IPS-11a (cell line): ENCODE measurements at regions not wholly inside any gene's neighbourhood (a gene's known extent, or its start where the extent isn't known, plus 50 kb on each side); places are given as distances from the start of the nearest gene placed in this dataset.
"Not testable (repeated sequence)": the region's sequence is repeated elsewhere in the genome, so short reads cannot be mapped to it uniquely, and the experiment has no call there.

Experiments used
- H3K4me3 ChIP-seq: one replicate; pipeline ENCODE4 v1.5.1; 2013; ENCODE audit warnings: low read depth, low read length, control low read depth

- H3K4me3 ChIP-seq = not testable (repeated sequence)
Measured at GRCh38 chr6:57984575-57984974, 667.1 kb downstream of the PRIM2 start.

- not testable (repeated sequence) for H3K4me3 ChIP-seq
Measured at GRCh38 chr6:57985734-57986133, 668.3 kb downstream of the PRIM2 start.

GRCh38 chr6:57986584-57986983 lies 669.2 kb downstream of the PRIM2 start:
- H3K4me3 ChIP-seq = not testable (repeated sequence)

GRCh38 chr6:57989520-57990080 lies 672.2 kb downstream of the PRIM2 start:
- not testable (repeated sequence) for H3K4me3 ChIP-seq

- not testable (repeated sequence) for H3K4me3 ChIP-seq
Measured at GRCh38 chr6:57998858-57999619, 681.6 kb downstream of the PRIM2 start.

GRCh38 chr6:58000233-58000632 lies 682.8 kb downstream of the PRIM2 start:
- not testable (repeated sequence) for H3K4me3 ChIP-seq

GRCh38 chr6:58003417-58004167 lies 686.2 kb downstream of the PRIM2 start:
- not testable (repeated sequence) for H3K4me3 ChIP-seq

GRCh38 chr6:58007334-58008000 lies 690.0 kb downstream of the PRIM2 start:
- H3K4me3 ChIP-seq = not testable (repeated sequence)

GRCh38 chr6:58008001-58008335 lies 690.5 kb downstream of the PRIM2 start:
- not testable (repeated sequence) for H3K4me3 ChIP-seq

- not testable (repeated sequence) for H3K4me3 ChIP-seq
Measured at GRCh38 chr6:58011954-58012600, 694.6 kb downstream of the PRIM2 start.

- H3K4me3 ChIP-seq = not testable (repeated sequence)
Measured at GRCh38 chr6:58016614-58017013, 699.2 kb downstream of the PRIM2 start.

GRCh38 chr6:58028188-58028587 lies 710.8 kb downstream of the PRIM2 start:
- H3K4me3 ChIP-seq = not testable (repeated sequence)

- not testable (repeated sequence) for H3K4me3 ChIP-seq
Measured at GRCh38 chr6:58038213-58038612, 720.8 kb downstream of the PRIM2 start.

GRCh38 chr6:58046584-58046983 lies 729.2 kb downstream of the PRIM2 start:
- H3K4me3 ChIP-seq = not testable (repeated sequence)

- H3K4me3 ChIP-seq = not testable (repeated sequence)
Measured at GRCh38 chr6:58047389-58047788, 730.0 kb downstream of the PRIM2 start.

- H3K4me3 ChIP-seq = not testable (repeated sequence)
Measured at GRCh38 chr6:58047865-58048264, 730.4 kb downstream of the PRIM2 start.

GRCh38 chr6:58055465-58056176 lies 738.2 kb downstream of the PRIM2 start:
- H3K4me3 ChIP-seq = not testable (repeated sequence)

- not testable (repeated sequence) for H3K4me3 ChIP-seq
Measured at GRCh38 chr6:58059701-58060100, 742.3 kb downstream of the PRIM2 start.

- not testable (repeated sequence) for H3K4me3 ChIP-seq
Measured at GRCh38 chr6:58063542-58063941, 746.1 kb downstream of the PRIM2 start.

- H3K4me3 ChIP-seq = not testable (repeated sequence)
Measured at GRCh38 chr6:58067867-58068548, 750.6 kb downstream of the PRIM2 start.
